ENCODE measurements at regions not wholly inside any gene's neighbourhood (a gene's known extent, or its start where the extent isn't known, plus 50 kb on each side); places are given as distances from the start of the nearest gene placed in this dataset.

DNA sequence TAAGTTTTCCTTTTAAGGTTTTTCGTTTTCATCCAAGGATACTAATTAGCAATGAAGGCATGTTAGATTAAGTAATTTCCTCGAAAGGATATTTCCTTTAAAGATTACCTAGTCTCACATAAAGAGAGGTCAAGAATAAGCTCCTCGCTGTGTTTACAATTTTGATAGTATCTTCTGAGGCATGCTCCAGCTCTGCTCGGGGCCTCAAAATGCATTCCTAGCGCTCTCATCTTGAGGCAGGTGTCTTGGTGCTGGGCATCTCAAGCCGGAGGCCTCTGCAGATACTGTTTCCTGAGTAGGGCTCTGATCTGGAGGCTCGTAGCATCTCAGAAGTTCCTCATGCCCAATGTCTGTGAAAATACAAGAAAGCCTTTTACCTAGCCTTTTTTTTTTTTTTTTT is 128.6 kb upstream of the SNX19 start:
- no peak for DNase-seq

DNA sequence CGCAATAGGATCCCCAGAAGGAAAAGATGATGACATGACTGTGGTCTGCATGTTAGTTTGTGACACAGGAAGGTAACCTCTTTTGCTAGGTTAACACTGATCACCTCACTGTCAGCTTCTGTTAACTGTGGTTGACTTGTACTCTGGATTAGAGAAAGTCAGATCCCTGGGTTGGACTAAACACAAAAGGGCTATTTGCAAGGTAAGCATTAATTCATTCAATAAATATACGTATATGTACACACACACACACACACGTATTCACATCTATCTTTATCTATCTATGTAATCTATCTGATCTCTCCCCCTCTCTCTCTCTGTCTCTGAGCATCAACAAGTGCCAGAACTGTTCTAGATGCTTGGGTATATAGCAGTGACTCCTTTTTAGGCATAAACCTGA is 136.1 kb upstream of the SNX19 start:
- DNase-seq, result no peak

DNA sequence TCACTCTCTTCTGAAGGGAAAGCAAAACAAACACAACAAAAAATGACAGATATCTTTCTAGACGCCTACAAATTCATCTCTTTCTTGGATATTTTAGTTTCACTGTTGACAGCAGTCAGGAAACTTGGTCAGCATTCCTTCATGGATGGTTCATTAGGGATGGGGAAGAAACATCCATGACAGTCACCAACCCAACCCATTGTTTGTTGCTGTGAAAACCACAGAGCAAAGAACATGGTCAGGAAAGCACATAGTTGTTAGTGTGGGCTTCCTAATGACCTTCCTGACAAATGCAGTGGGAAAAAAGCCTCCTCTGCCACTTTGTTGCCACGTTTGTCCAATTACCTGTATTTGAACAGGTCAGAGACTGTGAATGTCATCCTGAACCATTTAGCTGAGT is 139.8 kb upstream of the SNX19 start:
- DNase-seq, result no peak

DNA sequence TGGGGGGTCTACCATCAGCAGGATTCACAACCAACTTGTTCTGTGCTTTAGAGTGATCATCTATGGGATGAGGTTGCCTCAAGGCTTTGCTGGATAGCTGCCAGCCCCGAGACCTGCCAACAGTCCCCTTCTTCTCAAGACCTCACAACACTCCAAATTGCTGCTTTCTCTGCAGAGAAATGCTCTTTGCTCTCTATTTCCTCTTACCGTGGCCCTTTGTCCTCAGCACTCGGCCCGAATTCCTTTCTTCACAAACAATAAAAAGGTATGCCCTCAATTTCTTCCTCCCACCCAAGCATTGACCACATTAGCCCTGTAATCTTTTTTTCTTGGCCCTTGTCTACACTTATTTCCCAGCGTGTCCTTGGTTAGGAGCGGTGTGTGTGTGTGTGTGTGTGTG is 147.4 kb upstream of the SNX19 start:
- no peak for DNase-seq

DNA sequence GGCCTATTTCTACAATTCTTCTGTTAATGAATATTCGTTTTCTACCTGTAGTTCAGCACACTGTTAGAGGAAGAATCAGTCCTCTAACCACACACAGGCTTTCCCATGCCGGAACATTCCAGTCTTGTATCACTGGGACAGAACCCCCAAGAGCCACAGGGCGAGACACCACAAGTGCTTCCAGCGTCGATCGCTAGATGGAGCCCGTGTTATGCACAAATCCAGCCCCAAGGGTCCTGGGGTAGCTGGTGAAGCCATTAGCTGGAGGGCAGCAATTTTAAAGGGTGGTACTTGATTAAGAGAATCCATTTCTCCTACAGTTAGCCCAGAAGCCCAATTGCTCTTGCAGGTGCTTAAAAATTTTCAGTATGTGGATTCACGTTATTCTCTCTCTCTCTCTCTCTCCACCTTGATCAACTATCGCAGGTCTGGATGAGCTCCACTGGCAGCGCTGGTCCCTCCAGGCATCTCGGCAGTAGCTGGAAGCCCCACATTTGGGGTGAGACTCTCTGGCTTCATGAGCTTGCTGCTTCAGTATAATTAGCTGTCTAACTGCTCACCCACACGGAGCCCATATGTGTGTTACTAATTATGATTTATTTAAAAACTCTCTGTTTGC is 148.2 kb upstream of the SNX19 start:
- peak in 50 of 56 donors; percentile 1 to 78 (median 40) for DNase-seq

DNA sequence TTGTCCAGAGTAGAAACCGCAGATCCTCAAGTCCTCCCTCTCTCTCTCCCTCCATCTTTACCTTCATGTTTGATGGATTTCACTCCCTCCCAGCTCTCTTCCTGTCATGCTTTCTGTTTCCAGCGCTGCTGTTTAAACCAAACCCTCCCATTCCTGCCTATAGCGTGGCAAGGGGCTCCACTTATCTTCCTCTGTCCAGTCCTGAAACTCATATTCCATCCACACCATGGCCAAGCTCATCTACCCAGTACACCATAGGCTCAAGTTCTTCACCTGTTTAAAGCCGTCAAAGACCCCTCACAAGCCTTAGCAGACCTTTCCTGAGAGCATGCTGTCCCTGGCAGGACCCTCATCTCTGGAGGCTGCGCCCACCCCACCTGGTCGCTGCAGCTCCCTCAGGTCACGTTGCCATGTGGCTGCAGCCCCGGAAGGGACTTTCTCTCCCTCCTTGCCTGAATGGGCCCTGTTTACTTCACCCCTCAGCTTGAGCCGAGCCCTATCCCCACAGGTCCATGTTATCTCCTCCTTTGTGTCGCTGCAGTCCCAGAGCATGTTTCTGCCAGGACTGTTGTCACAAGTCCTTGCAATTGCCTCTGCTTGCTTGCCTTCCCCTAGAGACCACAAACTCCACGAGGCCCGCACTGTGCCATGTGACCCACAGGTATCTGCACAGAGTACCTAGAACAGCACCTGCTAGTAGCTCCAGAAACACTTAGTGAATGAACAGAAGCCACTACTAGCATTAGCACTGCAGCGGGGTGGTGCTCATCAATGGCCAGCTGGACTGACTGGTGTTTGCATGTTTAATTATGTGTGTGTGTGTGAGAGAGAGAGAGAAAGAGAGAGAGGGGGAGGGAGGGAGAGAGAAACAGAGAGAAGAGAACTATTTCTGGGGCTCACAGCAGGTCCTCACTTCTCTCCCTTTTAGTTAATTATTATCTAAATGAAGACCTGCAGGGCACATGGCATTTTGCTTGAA is 149.4 kb upstream of the SNX19 start:
- DNase-seq, result no peak

DNA sequence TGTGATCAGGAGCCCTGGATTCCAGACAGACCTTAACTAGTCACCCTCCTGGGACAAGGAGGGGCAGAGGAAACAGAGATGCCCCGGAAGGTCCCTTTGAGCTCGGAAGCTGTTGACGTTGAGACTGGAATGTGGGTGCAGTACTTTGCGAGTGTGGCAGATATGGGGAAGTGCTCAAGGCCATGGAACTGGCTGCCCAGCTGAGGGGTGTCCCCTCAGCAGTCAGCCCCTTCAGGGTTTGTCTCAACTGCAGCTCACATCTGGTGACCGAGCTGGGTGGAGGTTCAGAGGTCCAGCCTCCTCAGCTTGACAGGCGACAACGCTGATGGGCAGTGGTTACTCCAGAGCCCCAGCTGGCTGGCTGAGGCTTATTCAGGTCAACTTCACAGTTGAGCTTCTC is 150.3 kb upstream of the SNX19 start:
- no peak for DNase-seq

DNA sequence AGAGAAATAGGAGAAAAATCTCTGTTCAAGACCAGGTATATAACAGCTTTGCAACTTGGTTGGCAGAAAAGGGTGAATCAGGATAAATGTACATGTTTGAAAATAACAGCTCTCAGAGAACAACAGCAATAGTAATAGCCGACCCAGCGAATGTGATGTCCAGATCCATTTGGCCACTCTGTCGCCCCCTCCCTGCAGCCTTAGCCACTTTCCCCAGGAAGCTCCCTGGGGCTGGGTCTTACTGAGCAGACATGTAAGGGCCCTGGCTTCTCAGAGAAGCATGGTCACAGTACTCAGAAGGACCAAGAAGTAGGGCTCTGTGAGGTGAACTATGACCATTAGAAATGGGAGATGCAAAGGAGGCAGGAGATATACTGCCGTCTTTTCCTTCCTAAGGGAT is 154.1 kb upstream of the SNX19 start:
- DNase-seq, result no peak

DNA sequence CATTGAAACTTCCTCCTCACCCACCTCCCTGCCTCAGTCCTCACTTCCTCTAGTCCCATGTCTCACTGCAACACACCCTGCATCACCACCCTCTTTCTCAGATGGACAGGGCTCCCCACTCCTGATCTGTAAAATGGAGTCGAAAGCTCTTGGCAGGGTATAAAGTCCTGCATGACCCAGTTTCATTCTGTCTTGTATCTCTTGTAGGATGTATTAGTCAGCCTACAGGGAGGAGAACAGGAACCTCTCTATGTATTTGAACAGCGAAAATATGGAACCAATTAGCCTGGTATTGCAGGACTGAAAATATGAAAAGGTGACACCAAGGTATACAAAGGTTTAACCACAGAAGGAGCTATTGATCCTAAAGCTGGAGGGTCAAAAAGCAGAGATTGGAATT is 156.9 kb upstream of the SNX19 start:
- no peak for DNase-seq

DNA sequence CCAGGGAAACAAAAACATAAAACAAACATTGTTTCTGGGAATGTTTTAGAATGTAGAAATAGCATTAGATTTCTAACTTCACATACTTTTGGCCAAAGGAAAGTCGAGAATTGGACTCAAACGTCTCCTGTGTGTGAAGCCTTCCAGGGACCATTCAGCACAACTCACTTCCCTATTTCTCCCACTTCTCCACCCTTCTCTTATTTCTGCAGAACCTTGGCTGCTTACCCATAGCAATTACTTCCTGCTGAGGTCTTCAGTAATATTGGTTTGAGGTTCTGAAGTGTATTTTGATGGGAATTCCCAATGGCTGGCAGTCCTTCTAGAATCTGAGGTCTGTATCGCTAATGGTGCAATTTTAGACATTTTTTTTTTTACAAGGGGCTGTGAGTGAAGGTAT is 158.3 kb upstream of the SNX19 start:
- no peak for DNase-seq

DNA sequence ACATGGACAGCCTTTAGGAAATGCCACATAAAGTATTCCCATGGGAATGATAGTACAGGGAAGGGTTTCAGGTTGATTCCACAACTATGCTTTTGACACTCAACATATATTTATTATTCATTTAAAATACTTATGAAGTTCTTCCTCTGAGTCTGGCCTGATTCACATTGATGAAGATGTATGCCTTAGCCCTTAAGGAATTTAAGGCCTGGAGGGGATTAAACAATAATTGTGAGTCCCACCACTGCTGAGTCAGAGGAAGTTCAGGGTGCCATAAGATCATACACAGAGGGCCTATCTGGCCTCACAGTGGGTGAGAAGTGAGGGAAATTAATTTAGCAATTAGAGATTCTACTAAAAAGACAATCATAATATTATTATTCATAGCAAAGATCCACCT is 161.1 kb upstream of the SNX19 start:
- DNase-seq, result no peak

DNA sequence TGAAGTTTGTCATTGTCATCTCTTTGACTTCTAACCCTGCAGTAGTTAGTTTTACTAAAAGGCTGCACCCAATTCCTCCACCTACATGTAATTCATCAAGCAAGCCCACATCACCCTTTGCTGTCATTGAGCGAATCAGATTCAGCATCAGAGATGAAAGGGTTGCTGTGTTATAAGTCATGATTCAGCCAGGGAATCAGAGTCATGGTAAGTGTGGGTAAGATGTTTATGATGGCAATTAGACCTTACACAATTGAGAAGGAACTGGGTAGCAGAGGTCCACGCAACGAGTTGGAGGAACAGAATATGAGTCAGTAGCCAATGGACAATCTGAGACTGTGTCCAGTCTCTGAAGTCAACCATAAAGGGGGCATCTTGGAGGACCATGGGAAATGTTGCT is 162.8 kb upstream of the SNX19 start:
- DNase-seq, result no peak

DNA sequence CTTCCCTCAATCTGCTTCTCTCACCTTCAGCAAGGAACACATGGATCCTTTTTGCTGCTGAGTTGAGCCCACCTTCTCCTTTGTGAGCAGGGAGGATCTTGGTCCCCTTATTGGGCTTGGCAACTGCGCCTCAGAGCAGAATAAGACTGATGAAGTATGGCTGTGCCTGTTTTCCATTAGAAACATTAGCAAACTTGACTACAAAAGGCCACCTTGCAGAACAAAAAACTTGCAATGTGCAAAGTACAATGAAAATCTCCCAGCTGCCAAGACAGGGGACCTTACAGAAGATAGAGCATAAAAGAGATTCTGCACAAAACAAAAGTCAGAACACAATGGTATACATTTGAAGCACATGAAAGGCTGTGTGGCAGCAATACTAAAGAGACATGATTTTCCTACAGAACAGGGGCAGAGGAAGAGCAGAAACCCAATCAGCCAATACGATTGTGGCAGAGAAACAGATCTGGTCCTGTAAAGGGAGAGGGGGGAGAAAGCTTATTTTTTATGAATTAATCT is 173.5 kb upstream of the SNX19 start:
- DNase-seq, result no peak

DNA sequence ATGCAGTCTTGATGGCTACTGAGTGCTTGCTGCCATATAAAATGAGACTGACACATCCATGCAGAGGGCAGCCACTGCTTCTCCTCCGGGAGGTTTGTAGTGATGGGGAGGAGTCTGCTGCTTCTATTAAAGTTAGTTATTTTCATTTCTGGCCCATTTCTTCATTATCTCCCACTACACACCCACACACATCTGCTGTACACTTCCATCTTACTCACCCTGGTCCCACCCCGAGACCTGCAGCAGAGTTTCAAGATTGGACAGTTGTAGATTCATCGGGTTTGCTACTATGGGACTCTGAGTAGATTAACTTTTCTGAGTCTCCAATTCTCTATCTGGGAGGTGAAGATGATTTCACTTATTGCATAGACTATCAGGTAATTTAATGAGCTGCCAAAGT is 176.2 kb upstream of the SNX19 start:
- DNase-seq, result no peak

DNA sequence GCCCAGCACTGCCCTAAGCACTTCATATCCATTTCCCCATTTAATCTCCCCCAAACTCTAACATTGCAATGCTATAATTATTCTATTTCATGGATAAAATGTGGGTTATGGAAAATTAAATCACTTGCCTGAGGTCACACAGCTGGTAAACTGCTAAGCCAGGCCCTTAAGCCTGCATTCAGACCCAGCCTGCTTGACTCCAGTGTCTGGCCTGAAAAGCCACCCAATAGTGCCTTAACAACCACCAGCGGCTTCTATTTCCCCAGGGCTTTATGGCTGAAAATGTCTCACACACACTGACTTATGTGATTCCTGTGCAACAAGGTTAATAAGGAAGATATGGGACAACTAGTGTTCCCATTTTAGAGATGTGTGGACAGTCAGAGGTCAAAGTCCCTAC is 178.5 kb upstream of the SNX19 start:
- no peak for DNase-seq

DNA sequence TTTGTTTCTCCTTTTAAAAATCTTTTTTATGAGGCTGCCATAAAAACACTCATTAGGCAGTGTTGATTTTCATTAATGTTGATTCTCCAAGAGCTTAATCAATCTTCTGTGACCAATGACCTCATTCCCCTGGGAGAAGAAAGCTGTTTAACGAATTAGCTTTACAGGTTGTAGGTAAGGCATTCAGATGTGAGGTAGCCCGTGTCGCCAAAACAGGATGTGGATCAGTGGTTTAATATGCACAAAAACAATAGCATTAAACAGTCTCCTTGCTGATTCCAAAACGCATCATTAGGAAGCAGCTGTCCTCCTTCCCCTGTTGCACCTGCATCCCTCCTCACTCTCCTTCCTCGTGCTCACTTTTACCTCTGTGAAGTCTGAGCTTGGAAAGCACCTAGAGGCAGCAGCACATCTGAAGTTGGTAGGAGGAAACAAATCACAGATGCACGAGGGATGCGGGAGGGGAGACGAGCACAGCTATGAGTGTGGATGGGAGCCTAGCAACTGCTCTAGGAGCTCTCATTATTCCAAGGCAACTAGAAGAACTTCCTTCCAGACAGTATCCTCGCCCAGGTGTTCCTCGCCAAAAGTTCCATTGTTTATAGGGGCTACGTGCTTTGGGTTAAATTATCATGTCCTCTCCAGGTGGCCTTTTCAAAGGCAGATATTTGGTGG is 179.4 kb upstream of the SNX19 start:
- DNase-seq, result peak in 3 of 56 donors; percentile 4 to 9 (median 6)

DNA sequence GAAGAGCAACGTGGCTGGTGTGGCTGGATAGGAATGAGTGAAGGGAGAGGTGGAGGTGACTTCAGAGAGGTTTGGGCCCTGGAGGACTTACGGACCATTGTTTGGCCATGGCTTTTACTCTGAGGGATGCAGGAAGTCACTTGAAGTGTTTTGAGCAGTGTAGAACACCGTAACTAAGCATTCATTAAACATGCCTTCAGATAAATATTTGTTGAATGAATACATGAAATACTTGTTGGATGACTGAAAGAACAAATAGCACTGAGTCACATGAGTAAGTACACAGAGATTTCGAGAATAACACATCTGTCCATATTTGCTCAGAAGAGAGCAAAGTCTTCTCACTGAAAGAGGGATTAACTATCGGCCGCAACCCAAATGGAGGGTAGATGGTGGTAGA is 182.7 kb upstream of the SNX19 start:
- DNase-seq, result no peak

DNA sequence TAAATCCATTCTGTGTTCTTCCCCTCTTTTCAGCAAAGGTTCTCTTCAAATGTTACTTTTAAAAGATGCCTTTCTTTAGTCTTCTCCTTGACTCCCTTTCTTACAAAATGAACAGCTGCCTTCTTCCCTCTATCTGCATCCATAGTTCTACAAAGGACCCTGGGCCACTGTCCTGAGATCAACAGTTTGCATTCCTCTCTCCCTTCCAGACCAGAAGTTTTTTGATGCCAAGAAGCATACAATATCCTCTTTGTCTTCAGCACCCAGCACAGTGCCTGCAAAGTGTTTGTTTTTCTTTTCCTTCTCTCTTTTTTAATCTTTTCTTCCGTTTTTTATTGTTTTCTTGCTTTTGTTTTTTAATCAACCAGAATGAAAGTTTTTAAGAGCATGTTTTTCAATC is 183.5 kb upstream of the SNX19 start:
- DNase-seq, result no peak

DNA sequence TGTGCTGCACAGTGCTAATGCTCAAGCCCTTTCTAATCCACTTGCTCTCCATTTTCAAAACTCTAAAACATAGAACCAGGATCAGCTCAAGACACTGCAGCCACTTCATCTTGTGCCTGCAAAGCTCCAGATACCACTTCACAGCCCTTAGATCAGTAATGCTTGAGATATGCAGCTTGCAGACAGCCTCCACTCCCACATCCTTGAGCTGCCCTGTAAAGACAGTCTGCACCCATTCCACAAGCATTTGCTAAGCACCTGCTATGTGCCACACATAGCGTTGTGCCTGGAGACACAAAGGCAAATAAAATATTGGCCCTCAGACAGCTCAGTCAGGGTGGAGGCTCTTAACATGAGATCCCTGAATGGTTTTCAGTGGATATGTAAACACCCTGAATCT is 192.5 kb upstream of the SNX19 start:
- peak in 1 of 56 donors; percentile 3 for DNase-seq

DNA sequence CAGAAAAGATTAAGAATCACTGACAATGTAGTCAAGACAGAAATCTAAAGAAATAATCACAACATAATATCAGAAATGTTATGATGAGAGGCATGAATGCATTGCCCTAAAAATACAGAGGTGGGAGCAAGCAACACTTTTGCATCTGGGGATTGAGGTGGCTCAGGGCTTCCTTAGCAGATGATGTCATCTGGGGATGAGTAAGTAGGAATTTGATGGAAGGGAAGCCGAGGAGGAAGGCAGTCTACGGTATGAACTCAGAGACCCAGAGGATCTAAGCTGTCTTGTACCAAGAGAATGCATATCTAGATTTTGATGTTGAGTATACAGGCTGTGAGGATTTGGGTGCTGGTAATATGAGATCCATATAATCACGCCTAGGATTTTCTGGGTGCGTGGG is 193.0 kb upstream of the SNX19 start:
- DNase-seq, result no peak

DNA sequence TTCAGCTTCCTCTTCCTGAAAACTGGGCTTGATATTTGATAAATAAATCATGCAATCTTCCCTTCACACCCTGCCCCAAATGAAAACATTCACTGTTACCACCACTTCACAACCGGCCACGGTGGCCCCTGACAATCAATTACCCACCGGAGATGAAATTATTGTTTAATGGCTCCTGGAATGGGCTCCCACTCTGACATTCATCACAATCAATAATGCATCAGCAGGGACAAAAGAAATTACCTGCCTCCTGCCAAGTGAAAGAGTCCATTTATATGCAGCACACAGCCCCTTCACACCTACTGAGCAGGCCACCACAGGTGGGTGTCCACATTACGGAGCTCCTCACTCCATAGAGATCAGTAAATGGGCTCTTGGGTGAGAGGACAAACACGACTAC is 193.5 kb upstream of the SNX19 start:
- no peak for DNase-seq

DNA sequence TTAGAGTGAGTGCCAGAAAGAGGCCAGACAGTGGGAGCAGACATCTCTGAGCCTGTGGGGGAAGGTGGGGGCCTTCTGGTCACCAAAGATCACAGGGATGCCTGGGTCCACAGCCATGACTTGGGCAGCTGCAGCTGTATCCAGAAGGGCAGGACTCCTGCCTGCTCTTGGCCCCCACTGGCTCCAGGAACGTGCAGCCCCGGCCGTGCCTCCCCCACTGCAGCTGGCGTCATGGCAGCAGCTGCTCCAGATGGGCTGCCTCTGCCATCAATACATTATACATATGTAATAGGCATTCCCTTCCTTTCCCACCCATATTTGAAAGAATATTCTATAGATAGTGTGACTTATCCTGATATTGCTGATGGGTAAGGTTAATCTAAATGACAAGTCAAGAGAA is 195.5 kb upstream of the SNX19 start:
- no peak for DNase-seq

Data from amygdala (tissue), 56 donors.